ENCODE measurements at regions not wholly inside any gene's neighbourhood (a gene's known extent, or its start where the extent isn't known, plus 50 kb on each side); places are given as distances from the start of the nearest gene placed in this dataset.

DNA sequence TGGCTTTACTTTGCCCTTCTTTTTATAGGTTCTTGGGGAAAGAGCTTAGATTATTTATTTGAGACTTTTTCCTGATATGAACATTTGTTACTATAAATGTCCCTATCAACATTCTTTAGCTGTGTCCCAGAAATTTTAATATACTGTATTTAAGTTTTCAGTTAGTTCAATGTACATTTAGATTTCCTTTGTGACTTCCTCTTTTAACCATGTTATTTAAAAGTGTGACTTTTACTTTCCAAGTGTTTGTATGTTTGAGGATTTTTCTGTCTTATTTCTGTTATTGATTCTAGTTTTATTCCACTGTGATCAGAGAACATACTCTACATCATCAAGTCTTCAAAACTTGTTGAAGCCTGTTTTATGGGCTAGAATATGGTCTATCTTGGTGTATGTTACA lies 72.7 kb upstream of the SPRY2 start (continued):
- TF ChIP-seq, protein P1, sequence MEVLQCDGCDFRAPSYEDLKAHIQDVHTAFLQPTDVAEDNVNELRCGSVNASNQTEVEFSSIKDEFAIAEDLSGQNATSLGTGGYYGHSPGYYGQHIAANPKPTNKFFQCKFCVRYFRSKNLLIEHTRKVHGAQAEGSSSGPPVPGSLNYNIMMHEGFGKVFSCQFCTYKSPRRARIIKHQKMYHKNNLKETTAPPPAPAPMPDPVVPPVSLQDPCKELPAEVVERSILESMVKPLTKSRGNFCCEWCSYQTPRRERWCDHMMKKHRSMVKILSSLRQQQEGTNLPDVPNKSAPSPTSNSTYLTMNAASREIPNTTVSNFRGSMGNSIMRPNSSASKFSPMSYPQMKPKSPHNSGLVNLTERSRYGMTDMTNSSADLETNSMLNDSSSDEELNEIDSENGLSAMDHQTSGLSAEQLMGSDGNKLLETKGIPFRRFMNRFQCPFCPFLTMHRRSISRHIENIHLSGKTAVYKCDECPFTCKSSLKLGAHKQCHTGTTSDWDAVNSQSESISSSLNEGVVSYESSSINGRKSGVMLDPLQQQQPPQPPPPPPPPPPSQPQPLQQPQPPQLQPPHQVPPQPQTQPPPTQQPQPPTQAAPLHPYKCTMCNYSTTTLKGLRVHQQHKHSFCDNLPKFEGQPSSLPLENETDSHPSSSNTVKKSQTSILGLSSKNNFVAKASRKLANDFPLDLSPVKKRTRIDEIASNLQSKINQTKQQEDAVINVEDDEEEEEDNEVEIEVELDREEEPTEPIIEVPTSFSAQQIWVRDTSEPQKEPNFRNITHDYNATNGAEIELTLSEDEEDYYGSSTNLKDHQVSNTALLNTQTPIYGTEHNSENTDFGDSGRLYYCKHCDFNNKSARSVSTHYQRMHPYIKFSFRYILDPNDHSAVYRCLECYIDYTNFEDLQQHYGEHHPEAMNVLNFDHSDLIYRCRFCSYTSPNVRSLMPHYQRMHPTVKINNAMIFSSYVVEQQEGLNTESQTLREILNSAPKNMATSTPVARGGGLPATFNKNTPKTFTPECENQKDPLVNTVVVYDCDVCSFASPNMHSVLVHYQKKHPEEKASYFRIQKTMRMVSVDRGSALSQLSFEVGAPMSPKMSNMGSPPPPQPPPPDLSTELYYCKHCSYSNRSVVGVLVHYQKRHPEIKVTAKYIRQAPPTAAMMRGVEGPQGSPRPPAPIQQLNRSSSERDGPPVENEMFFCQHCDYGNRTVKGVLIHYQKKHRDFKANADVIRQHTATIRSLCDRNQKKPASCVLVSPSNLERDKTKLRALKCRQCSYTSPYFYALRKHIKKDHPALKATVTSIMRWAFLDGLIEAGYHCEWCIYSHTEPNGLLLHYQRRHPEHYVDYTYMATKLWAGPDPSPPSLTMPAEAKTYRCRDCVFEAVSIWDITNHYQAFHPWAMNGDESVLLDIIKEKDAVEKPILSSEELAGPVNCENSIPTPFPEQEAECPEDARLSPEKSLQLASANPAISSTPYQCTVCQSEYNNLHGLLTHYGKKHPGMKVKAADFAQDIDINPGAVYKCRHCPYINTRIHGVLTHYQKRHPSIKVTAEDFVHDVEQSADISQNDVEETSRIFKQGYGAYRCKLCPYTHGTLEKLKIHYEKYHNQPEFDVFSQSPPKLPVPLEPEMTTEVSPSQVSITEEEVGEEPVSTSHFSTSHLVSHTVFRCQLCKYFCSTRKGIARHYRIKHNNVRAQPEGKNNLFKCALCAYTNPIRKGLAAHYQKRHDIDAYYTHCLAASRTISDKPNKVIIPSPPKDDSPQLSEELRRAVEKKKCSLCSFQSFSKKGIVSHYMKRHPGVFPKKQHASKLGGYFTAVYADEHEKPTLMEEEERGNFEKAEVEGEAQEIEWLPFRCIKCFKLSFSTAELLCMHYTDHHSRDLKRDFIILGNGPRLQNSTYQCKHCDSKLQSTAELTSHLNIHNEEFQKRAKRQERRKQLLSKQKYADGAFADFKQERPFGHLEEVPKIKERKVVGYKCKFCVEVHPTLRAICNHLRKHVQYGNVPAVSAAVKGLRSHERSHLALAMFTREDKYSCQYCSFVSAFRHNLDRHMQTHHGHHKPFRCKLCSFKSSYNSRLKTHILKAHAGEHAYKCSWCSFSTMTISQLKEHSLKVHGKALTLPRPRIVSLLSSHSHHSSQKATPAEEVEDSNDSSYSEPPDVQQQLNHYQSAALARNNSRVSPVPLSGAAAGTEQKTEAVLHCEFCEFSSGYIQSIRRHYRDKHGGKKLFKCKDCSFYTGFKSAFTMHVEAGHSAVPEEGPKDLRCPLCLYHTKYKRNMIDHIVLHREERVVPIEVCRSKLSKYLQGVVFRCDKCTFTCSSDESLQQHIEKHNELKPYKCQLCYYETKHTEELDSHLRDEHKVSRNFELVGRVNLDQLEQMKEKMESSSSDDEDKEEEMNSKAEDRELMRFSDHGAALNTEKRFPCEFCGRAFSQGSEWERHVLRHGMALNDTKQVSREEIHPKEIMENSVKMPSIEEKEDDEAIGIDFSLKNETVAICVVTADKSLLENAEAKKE (CRISPR knock-in tag; IDR thresholded peaks at IDR 0.05), result no peak
- TF ChIP-seq, protein P2, sequence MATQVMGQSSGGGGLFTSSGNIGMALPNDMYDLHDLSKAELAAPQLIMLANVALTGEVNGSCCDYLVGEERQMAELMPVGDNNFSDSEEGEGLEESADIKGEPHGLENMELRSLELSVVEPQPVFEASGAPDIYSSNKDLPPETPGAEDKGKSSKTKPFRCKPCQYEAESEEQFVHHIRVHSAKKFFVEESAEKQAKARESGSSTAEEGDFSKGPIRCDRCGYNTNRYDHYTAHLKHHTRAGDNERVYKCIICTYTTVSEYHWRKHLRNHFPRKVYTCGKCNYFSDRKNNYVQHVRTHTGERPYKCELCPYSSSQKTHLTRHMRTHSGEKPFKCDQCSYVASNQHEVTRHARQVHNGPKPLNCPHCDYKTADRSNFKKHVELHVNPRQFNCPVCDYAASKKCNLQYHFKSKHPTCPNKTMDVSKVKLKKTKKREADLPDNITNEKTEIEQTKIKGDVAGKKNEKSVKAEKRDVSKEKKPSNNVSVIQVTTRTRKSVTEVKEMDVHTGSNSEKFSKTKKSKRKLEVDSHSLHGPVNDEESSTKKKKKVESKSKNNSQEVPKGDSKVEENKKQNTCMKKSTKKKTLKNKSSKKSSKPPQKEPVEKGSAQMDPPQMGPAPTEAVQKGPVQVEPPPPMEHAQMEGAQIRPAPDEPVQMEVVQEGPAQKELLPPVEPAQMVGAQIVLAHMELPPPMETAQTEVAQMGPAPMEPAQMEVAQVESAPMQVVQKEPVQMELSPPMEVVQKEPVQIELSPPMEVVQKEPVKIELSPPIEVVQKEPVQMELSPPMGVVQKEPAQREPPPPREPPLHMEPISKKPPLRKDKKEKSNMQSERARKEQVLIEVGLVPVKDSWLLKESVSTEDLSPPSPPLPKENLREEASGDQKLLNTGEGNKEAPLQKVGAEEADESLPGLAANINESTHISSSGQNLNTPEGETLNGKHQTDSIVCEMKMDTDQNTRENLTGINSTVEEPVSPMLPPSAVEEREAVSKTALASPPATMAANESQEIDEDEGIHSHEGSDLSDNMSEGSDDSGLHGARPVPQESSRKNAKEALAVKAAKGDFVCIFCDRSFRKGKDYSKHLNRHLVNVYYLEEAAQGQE (IDR thresholded peaks at IDR 0.05; ENCODE audit: unreplicated experiment), result no peak
- TF ChIP-seq POLR2AphosphoS5 (IDR thresholded peaks at IDR 0.05; ENCODE audit: low read depth), result no peak
- TF ChIP-seq CREB1 (CRISPR knock-in tag; IDR thresholded peaks at IDR 0.05; ENCODE audit: low read depth), result no peak
- TF ChIP-seq NANOG (IDR thresholded peaks at IDR 0.05; ENCODE audit: borderline replicate concordance), result no peak
- no peak for TF ChIP-seq EZH2 (IDR thresholded peaks at IDR 0.05; ENCODE audit: low read depth, unreplicated experiment)
- TF ChIP-seq ZNF114 (CRISPR knock-in tag; IDR thresholded peaks at IDR 0.05), result no peak
- no peak for TF ChIP-seq ZNF331 (CRISPR knock-in tag; IDR thresholded peaks at IDR 0.05; ENCODE audit: low read depth)
- TF ChIP-seq, protein P3, sequence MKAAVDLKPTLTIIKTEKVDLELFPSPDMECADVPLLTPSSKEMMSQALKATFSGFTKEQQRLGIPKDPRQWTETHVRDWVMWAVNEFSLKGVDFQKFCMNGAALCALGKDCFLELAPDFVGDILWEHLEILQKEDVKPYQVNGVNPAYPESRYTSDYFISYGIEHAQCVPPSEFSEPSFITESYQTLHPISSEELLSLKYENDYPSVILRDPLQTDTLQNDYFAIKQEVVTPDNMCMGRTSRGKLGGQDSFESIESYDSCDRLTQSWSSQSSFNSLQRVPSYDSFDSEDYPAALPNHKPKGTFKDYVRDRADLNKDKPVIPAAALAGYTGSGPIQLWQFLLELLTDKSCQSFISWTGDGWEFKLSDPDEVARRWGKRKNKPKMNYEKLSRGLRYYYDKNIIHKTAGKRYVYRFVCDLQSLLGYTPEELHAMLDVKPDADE (IDR thresholded peaks at IDR 0.05), result no peak
- TF ChIP-seq, protein P4, sequence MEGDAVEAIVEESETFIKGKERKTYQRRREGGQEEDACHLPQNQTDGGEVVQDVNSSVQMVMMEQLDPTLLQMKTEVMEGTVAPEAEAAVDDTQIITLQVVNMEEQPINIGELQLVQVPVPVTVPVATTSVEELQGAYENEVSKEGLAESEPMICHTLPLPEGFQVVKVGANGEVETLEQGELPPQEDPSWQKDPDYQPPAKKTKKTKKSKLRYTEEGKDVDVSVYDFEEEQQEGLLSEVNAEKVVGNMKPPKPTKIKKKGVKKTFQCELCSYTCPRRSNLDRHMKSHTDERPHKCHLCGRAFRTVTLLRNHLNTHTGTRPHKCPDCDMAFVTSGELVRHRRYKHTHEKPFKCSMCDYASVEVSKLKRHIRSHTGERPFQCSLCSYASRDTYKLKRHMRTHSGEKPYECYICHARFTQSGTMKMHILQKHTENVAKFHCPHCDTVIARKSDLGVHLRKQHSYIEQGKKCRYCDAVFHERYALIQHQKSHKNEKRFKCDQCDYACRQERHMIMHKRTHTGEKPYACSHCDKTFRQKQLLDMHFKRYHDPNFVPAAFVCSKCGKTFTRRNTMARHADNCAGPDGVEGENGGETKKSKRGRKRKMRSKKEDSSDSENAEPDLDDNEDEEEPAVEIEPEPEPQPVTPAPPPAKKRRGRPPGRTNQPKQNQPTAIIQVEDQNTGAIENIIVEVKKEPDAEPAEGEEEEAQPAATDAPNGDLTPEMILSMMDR (conservative IDR thresholded peaks at IDR 0.05; ENCODE audit: low read depth in 2 of 2), result no peak
- no peak for TF ChIP-seq EZH2phosphoT487 (IDR thresholded peaks at IDR 0.05; ENCODE audit: unreplicated experiment)
